GM19035 (cell line): ENCODE measurements at regions not wholly inside any gene's neighbourhood (a gene's known extent, or its start where the extent isn't known, plus 50 kb on each side); places are given as distances from the start of the nearest gene placed in this dataset.
A peak's percentile ranks its signal among the peaks of the same experiment; 100 is the strongest.

Experiments used
- ATAC-seq: cut with Tn5 transposase; IDR thresholded peaks from one replicate; pipeline ENCODE4 v1.9.1; 2021; ENCODE audit not compliant: unreplicated experiment

- peak; percentile 55 for ATAC-seq
Measured at GRCh38 chr3:5426094-5426883, 238.8 kb downstream of the EDEM1 start.

- no peak for ATAC-seq
Measured at GRCh38 chr3:5427021-5427420, 239.5 kb downstream of the EDEM1 start.

- ATAC-seq: no peak
Measured at GRCh38 chr3:5427938-5428337, 240.4 kb downstream of the EDEM1 start.

- peak; percentile 70 for ATAC-seq
Measured at GRCh38 chr3:5428607-5429516, 241.4 kb downstream of the EDEM1 start.

- no peak for ATAC-seq
Measured at GRCh38 chr3:5429517-5429890, 242.0 kb downstream of the EDEM1 start.

GRCh38 chr3:5430701-5431100 lies 243.2 kb downstream of the EDEM1 start:
- ATAC-seq: no peak

GRCh38 chr3:5431146-5431545 lies 243.6 kb downstream of the EDEM1 start:
- ATAC-seq: no peak

- no peak for ATAC-seq
Measured at GRCh38 chr3:5431811-5432378, 244.4 kb downstream of the EDEM1 start.

- no peak for ATAC-seq
Measured at GRCh38 chr3:5437296-5437782, 249.8 kb downstream of the EDEM1 start.

- no peak for ATAC-seq
Measured at GRCh38 chr3:5437783-5438323, 250.3 kb downstream of the EDEM1 start.

- no peak for ATAC-seq
Measured at GRCh38 chr3:5441401-5441800, 253.9 kb downstream of the EDEM1 start.

- ATAC-seq: no peak
Measured at GRCh38 chr3:5442106-5442785, 254.7 kb downstream of the EDEM1 start.

GRCh38 chr3:5442786-5443138 lies 255.3 kb downstream of the EDEM1 start:
- ATAC-seq: no peak

GRCh38 chr3:5444253-5444652 lies 256.7 kb downstream of the EDEM1 start:
- ATAC-seq: no peak

GRCh38 chr3:5445676-5446201 lies 258.2 kb downstream of the EDEM1 start:
- ATAC-seq: no peak

- no peak for ATAC-seq
Measured at GRCh38 chr3:5448246-5448645, 260.7 kb downstream of the EDEM1 start.

GRCh38 chr3:5448816-5449215 lies 261.3 kb downstream of the EDEM1 start:
- no peak for ATAC-seq

GRCh38 chr3:5456199-5456598 lies 268.7 kb downstream of the EDEM1 start:
- ATAC-seq: no peak

GRCh38 chr3:5458526-5458925 lies 271.0 kb downstream of the EDEM1 start:
- no peak for ATAC-seq

- no peak for ATAC-seq
Measured at GRCh38 chr3:5462086-5462485, 274.6 kb downstream of the EDEM1 start.

GRCh38 chr3:5463991-5464390 lies 276.5 kb downstream of the EDEM1 start:
- no peak for ATAC-seq
